ENCODE measurements at regions not wholly inside any gene's neighbourhood (a gene's known extent, or its start where the extent isn't known, plus 50 kb on each side); places are given as distances from the start of the nearest gene placed in this dataset.

GRCh38 chr15:31516874-31517273, 190.2 kb downstream of the KLF13 start:
- TF ChIP-seq POLR2A (IDR thresholded peaks at IDR 0.05; ENCODE audit: low read depth, low read length) (no peak), POLR2AphosphoS5 (IDR thresholded peaks at IDR 0.05; ENCODE audit: insufficient read depth, low read depth, low read length) (no peak), EZH2 (IDR thresholded peaks at IDR 0.05; ENCODE audit: borderline replicate concordance, low read depth, low read length, severe bottlenecking) (no peak), JUN (IDR thresholded peaks at IDR 0.05; ENCODE audit: borderline replicate concordance, insufficient read depth, insufficient read length, low read depth) (no peak), FOS (IDR thresholded peaks at IDR 0.05; ENCODE audit: borderline replicate concordance, insufficient read depth, low read length) (no peak), MYC (IDR thresholded peaks at IDR 0.05; ENCODE audit: low read depth, low read length) (no peak), GATA2 (IDR thresholded peaks at IDR 0.05; ENCODE audit: insufficient read depth, insufficient read length, low read depth, low read length) (no peak)
- TF ChIP-seq, protein P1, sequence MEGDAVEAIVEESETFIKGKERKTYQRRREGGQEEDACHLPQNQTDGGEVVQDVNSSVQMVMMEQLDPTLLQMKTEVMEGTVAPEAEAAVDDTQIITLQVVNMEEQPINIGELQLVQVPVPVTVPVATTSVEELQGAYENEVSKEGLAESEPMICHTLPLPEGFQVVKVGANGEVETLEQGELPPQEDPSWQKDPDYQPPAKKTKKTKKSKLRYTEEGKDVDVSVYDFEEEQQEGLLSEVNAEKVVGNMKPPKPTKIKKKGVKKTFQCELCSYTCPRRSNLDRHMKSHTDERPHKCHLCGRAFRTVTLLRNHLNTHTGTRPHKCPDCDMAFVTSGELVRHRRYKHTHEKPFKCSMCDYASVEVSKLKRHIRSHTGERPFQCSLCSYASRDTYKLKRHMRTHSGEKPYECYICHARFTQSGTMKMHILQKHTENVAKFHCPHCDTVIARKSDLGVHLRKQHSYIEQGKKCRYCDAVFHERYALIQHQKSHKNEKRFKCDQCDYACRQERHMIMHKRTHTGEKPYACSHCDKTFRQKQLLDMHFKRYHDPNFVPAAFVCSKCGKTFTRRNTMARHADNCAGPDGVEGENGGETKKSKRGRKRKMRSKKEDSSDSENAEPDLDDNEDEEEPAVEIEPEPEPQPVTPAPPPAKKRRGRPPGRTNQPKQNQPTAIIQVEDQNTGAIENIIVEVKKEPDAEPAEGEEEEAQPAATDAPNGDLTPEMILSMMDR (IDR thresholded peaks at IDR 0.05; ENCODE audit: extremely low read depth in 1 of 2, insufficient read depth in 1 of 2, low read depth in 1 of 2, low read length in 2 of 2), result no peak
- TF ChIP-seq, protein P2, sequence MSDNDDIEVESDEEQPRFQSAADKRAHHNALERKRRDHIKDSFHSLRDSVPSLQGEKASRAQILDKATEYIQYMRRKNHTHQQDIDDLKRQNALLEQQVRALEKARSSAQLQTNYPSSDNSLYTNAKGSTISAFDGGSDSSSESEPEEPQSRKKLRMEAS (IDR thresholded peaks at IDR 0.05; ENCODE audit: insufficient read depth, insufficient read length), result no peak

Data from endothelial cell of umbilical vein (primary cell).